ENCODE measurements at regions not wholly inside any gene's neighbourhood (a gene's known extent, or its start where the extent isn't known, plus 50 kb on each side); places are given as distances from the start of the nearest gene placed in this dataset.

GRCh38 chr17:70238646-70239045, 69.3 kb downstream of the KCNJ2 start (continued):
- no peak for TF ChIP-seq POLR2AphosphoS5 (IDR thresholded peaks at IDR 0.05; ENCODE audit: low read depth, low read length)
- TF ChIP-seq MAX (IDR thresholded peaks at IDR 0.05): no peak
- TF ChIP-seq SIX5 (IDR thresholded peaks at IDR 0.05; ENCODE audit: low read depth, low read length): no peak
- no peak for TF ChIP-seq TAF7 (optimal IDR thresholded peaks at IDR 0.05; ENCODE audit: borderline replicate concordance, low read depth, low read length)
- TF ChIP-seq CHD1 (IDR thresholded peaks at IDR 0.05; ENCODE audit: low read depth, low read length): no peak
- TF ChIP-seq ASH2L (IDR thresholded peaks at IDR 0.05; ENCODE audit: low read length): no peak
- TF ChIP-seq JUN (IDR thresholded peaks at IDR 0.05; ENCODE audit: low read depth, low read length): no peak
- no peak for TF ChIP-seq EGR1 (IDR thresholded peaks at IDR 0.05; ENCODE audit: borderline replicate concordance, low read depth, low read length)
- TF ChIP-seq TBP (IDR thresholded peaks at IDR 0.05; ENCODE audit: low read depth, low read length): no peak
- TF ChIP-seq POU5F1 (IDR thresholded peaks at IDR 0.05; ENCODE audit: low read depth, low read length): no peak
- no peak for TF ChIP-seq RXRA (IDR thresholded peaks at IDR 0.05; ENCODE audit: insufficient read depth, low read depth, low read length)
